Breast epithelium (tissue), 4 donors: ENCODE measurements at regions not wholly inside any gene's neighbourhood (a gene's known extent, or its start where the extent isn't known, plus 50 kb on each side); places are given as distances from the start of the nearest gene placed in this dataset.

ENCODE experiments used
- DNase-seq, 2 donors: peaks; one replicate each; pipeline ENCODE4 v3.0.0-alpha.2; 2019; ENCODE audit warnings: low spot score in 2 of 2
- H3K27ac ChIP-seq, 2 donors: fragments of 200-600 bp; sonication (generic) in 1 of 2; one replicate each; pipeline ENCODE4 v1.5.1; 2016 to 2019; ENCODE audit warnings: mild to moderate bottlenecking in 1 of 2
- H3K27me3 ChIP-seq, 2 donors: fragments of 200-600 bp; sonication (generic) in 1 of 2; one replicate each; pipeline versions ENCODE4 v1.5.1 to v1.6.0; 2017 to 2019; ENCODE audit warnings: control low read depth in 1 of 2, mild to moderate bottlenecking in 1 of 2
- H3K36me3 ChIP-seq: fragments of 200-600 bp; one replicate; pipeline ENCODE4 v1.5.1; 2019
- H3K4me1 ChIP-seq, 2 donors: fragments of 200-600 bp; sonication (generic); one replicate each; pipeline ENCODE4 v1.5.1; 2016 to 2019; ENCODE audit warnings: control low read depth in 1 of 2
- H3K4me3 ChIP-seq, 3 donors: fragments of 200-600 bp; sonication (generic); 1 replicate in 2 of 3; 2 replicates in 1 of 3; pipeline ENCODE4 v1.5.1; 2016 to 2019; ENCODE audit warnings: mild to moderate bottlenecking in 3 of 3, moderate library complexity in 2 of 3
- H3K9me3 ChIP-seq, 2 donors: fragments of 200-600 bp; sonication (generic) in 1 of 2; one replicate each; pipeline ENCODE4 v1.5.1; 2016 to 2019; ENCODE audit warnings: control low read depth in 1 of 2
- CTCF ChIP-seq, 3 donors: fragments of 450-650 bp; IDR thresholded peaks; one replicate each; pipeline ENCODE4 v1.5.1; 2016 to 2017; ENCODE audit warnings: antibody characterized with exemption in 3 of 3, mild to moderate bottlenecking in 3 of 3, moderate library complexity in 3 of 3
- POLR2A ChIP-seq: fragments of 450-650 bp; IDR thresholded peaks from one replicate; pipeline ENCODE4 v1.6.1; 2016; ENCODE audit warnings: antibody characterized with exemption, mild to moderate bottlenecking, moderate library complexity
- POLR2AphosphoS5 ChIP-seq, 3 donors: sonication (generic); formaldehyde crosslinking; IDR thresholded peaks; one replicate each; pipeline ENCODE4 v1.6.1; 2017; ENCODE audit warnings: antibody characterized with exemption in 3 of 3
- intact Hi-C: fragments of 100-400 bp; cut with DNase I; formaldehyde crosslinking; loops from one replicate; pipeline ENCODE4 v1.15.1; 2023; ENCODE audit warnings: low total_unique reads

GRCh38 chr21:35448876-35449599, 399.9 kb upstream of the RUNX1 start:
- no peak for DNase-seq
- Histone ChIP-seq H3K27ac (no peak overlapping the region), H3K36me3 (no peaks in the 10 kb centered on the region), H3K4me1 (no peaks in the 10 kb centered on the region), H3K9me3 (peaks cover 0 to 5% of the 10 kb centered on the region in 2 donors), H3K27me3 (no peaks in the 10 kb centered on the region), H3K4me3 (no peak overlapping the region)
- intact Hi-C loops, result no loop called here
- TF ChIP-seq POLR2AphosphoS5 (IDR thresholded peaks at IDR 0.05), result no peak
- no peak for TF ChIP-seq POLR2A
- no peak for TF ChIP-seq CTCF (IDR thresholded peaks at IDR 0.05)

GRCh38 chr21:35444391-35444790, 395.3 kb upstream of the RUNX1 start:
- Histone ChIP-seq H3K27ac (no peak overlapping the region), H3K4me3 (no peak overlapping the region), H3K36me3 (no peaks in the 10 kb centered on the region), H3K27me3 (no peaks in the 10 kb centered on the region), H3K9me3 (no peaks in the 10 kb centered on the region), H3K4me1 (no peaks in the 10 kb centered on the region)
- intact Hi-C loops, result no loop called here
- no peak for DNase-seq
- no peak for TF ChIP-seq POLR2A
- no peak for TF ChIP-seq CTCF (IDR thresholded peaks at IDR 0.05)
- TF ChIP-seq POLR2AphosphoS5 (IDR thresholded peaks at IDR 0.05), result no peak

GRCh38 chr21:35441868-35442582, 392.9 kb upstream of the RUNX1 start:
- intact Hi-C loops, result no loop called here
- no peaks in the 10 kb centered on the region for H3K9me3 ChIP-seq
- no peaks in the 10 kb centered on the region for H3K36me3 ChIP-seq
- H3K4me3 ChIP-seq, result no peak overlapping the region
- no peaks in the 10 kb centered on the region for H3K27me3 ChIP-seq
- no peak for DNase-seq
- no peaks in the 10 kb centered on the region for H3K4me1 ChIP-seq
- H3K27ac ChIP-seq, result no peak overlapping the region
- TF ChIP-seq POLR2AphosphoS5 (IDR thresholded peaks at IDR 0.05) (no peak), CTCF (IDR thresholded peaks at IDR 0.05) (no peak), POLR2A (no peak)

GRCh38 chr21:35438643-35439404, 389.7 kb upstream of the RUNX1 start:
- H3K4me1 ChIP-seq, result no peaks in the 10 kb centered on the region
- no peaks in the 10 kb centered on the region for H3K36me3 ChIP-seq
- H3K4me3 ChIP-seq, result no peak overlapping the region
- peaks cover 4 to 13% of the 10 kb centered on the region in 2 donors for H3K9me3 ChIP-seq
- H3K27me3 ChIP-seq, result no peaks in the 10 kb centered on the region
- no peak overlapping the region for H3K27ac ChIP-seq
- intact Hi-C loops, result no loop called here
- no peak for DNase-seq
- TF ChIP-seq POLR2A, result no peak
- TF ChIP-seq POLR2AphosphoS5 (IDR thresholded peaks at IDR 0.05), result no peak
- TF ChIP-seq CTCF (IDR thresholded peaks at IDR 0.05), result no peak

- H3K27me3 ChIP-seq, result no peaks in the 10 kb centered on the region
- H3K4me3 ChIP-seq, result no peak overlapping the region
- no peaks in the 10 kb centered on the region for H3K4me1 ChIP-seq
- no peak for DNase-seq
- H3K27ac ChIP-seq, result no peak overlapping the region
- intact Hi-C loops, result no loop called here
- no peaks in the 10 kb centered on the region for H3K36me3 ChIP-seq
- TF ChIP-seq POLR2A, result no peak
- TF ChIP-seq CTCF (IDR thresholded peaks at IDR 0.05), result no peak
- peaks cover 9 to 22% of the 10 kb centered on the region in 2 donors for H3K9me3 ChIP-seq
Measured at GRCh38 chr21:35437941-35438340, 388.8 kb upstream of the RUNX1 start.
